SK-MEL-5 (cell line): ENCODE measurements at regions not wholly inside any gene's neighbourhood (a gene's known extent, or its start where the extent isn't known, plus 50 kb on each side); places are given as distances from the start of the nearest gene placed in this dataset.
"Not testable (repeated sequence)": the region's sequence is repeated elsewhere in the genome, so short reads cannot be mapped to it uniquely, and the experiment has no call there.

Source experiments
- DNase-seq: peaks from one replicate; pipeline ENCODE4 v3.0.0-alpha.2; 2016; ENCODE audit warnings: low read depth, low spot score
- in situ Hi-C: cut with HindIII; loops from 2 replicates; pipeline ENCODE4 v1.10.0; 2016; ENCODE audit warnings: low sequenced_read_pairs, high pct_unique_total_duplicates, low pct_unique_long_range_greater_than_20kb

DNA sequence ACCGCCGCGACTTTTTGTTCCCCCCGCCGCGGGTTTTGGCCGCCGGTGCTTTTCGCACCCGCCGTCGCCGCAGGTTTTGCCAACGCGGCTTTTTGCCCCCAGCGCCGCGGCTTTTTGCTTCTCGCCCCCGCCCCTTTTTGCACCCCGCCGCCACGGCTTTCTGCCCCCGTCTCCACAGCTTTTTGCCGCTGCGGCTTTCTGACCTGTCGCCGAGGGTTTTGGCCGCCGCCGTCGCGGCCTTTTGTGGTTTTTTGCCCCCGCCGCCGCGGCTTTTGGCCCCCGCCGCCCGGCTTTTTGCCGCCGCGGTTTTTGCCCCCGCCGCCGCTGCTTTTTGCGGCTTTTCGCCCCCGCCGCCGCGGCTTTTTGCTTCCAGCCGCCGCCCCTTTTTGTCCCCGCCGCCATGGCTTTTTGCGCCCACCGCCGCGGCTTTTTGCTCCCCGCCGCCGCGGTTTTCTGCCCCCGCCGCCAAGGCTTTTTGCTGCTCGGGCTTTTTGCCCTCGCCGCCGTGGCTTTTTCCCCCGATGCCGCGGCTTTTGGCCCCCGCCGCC lies 151.1 kb downstream of the KCNJ18 start:
- DNase-seq: no peak
- in situ Hi-C loops: no loop called here

- in situ Hi-C loops: no loop called here
- DNase-seq: no peak
These were observed 151.7 kb downstream of the KCNJ18 start for GRCh38 chr17:21843951-21844590.

- in situ Hi-C loops, DNase-seq: not testable (repeated sequence)
These were observed 156.2 kb downstream of the KCNJ18 start for GRCh38 chr17:21848510-21848909.

DNA sequence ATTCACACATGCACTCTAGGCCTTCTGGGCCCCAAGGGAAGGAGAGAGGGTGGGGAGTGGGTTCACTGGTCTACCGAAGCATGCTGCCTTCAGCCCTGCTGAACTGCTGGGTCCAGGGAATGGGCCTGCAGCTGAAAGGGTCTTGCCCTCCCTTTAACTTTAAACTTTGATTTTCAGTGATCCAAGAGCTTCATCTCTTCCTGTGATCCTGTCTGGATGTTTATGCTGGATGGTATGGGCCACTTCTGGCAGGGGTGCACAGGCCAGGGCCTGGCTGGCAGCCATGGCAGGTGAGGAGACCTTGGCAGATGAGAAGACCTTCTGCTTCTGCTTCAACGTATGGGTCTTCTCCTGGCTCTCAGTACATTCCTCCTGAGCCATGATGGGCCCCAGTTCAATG lies 156.7 kb downstream of the KCNJ18 start:
- in situ Hi-C loops, DNase-seq: not testable (repeated sequence)

- in situ Hi-C loops, DNase-seq: not testable (repeated sequence)
These were observed 158.3 kb downstream of the KCNJ18 start for GRCh38 chr17:21850614-21851013.
